ENCODE measurements at regions not wholly inside any gene's neighbourhood (a gene's known extent, or its start where the extent isn't known, plus 50 kb on each side); places are given as distances from the start of the nearest gene placed in this dataset.

- H3K9me3 ChIP-seq (ENCODE audit: low read length), result no peaks in the 10 kb centered on the region
- no peaks in the 10 kb centered on the region for H3F3A ChIP-seq (ENCODE audit: insufficient read depth, low read length, poor library complexity, severe bottlenecking)
- no peaks in the 10 kb centered on the region for H3K27me3 ChIP-seq (ENCODE audit: insufficient read depth, low read depth, low read length)
- no peak overlapping the region for H3K4me2 ChIP-seq (ENCODE audit: low read length)
- H3K36me3 ChIP-seq (ENCODE audit: insufficient read depth, low read length), result no peaks in the 10 kb centered on the region
- no peaks in the 10 kb centered on the region for H3K9me2 ChIP-seq (ENCODE audit: insufficient read depth, low read length)
- H2AFZ ChIP-seq (ENCODE audit: low read depth, low read length), result no peak overlapping the region
- H3K27ac ChIP-seq (ENCODE audit: low read length), result no peak overlapping the region
- H3K9ac ChIP-seq (ENCODE audit: low read length), result no peak overlapping the region
- H3K79me2 ChIP-seq (replicated peaks; ENCODE audit: insufficient read depth, low read length), result no peaks in the 10 kb centered on the region
- H3K4me3 ChIP-seq (ENCODE audit: low read length), result no peak overlapping the region
- H4K20me1 ChIP-seq (ENCODE audit: insufficient read depth), result no peaks in the 10 kb centered on the region
- TF ChIP-seq TAF1 (IDR thresholded peaks at IDR 0.05; ENCODE audit: low read depth), result no peak
- TF ChIP-seq EZH2 (IDR thresholded peaks at IDR 0.05; ENCODE audit: borderline replicate concordance, insufficient read depth, low read length, poor library complexity, severe bottlenecking), result no peak
- TF ChIP-seq EP300 (conservative IDR thresholded peaks at IDR 0.05; ENCODE audit: poor library complexity, severe bottlenecking), result no peak
- TF ChIP-seq REST (IDR thresholded peaks at IDR 0.05; ENCODE audit: borderline replicate concordance), result no peak
- no peak for TF ChIP-seq POLR2AphosphoS5 (IDR thresholded peaks at IDR 0.05)
- no peak for TF ChIP-seq SMC3 (conservative IDR thresholded peaks at IDR 0.05; ENCODE audit: poor library complexity)
Observed at GRCh38 chr3:102753901-102754300, 319.1 kb downstream of the ZPLD1 start.

GRCh38 chr3:102756706-102757105, 321.9 kb downstream of the ZPLD1 start:
- Histone ChIP-seq H2AFZ (ENCODE audit: low read depth, low read length) (no peak overlapping the region), H3K9me2 (ENCODE audit: insufficient read depth, low read length) (no peaks in the 10 kb centered on the region), H3K4me2 (ENCODE audit: low read length) (no peak overlapping the region), H3F3A (ENCODE audit: insufficient read depth, low read length, poor library complexity, severe bottlenecking) (no peaks in the 10 kb centered on the region), H3K79me2 (replicated peaks; ENCODE audit: insufficient read depth, low read length) (no peaks in the 10 kb centered on the region), H3K9me3 (ENCODE audit: low read length) (no peaks in the 10 kb centered on the region), H3K36me3 (ENCODE audit: insufficient read depth, low read length) (no peaks in the 10 kb centered on the region), H4K20me1 (ENCODE audit: insufficient read depth) (no peaks in the 10 kb centered on the region), H3K27me3 (ENCODE audit: insufficient read depth, low read depth, low read length) (no peaks in the 10 kb centered on the region), H3K4me3 (ENCODE audit: low read length) (no peak overlapping the region), H3K9ac (ENCODE audit: low read length) (no peak overlapping the region), H3K27ac (ENCODE audit: low read length) (no peak overlapping the region)
- no peak for TF ChIP-seq TAF1 (IDR thresholded peaks at IDR 0.05; ENCODE audit: low read depth)
- no peak for TF ChIP-seq SMC3 (conservative IDR thresholded peaks at IDR 0.05; ENCODE audit: poor library complexity)
- TF ChIP-seq POLR2AphosphoS5 (IDR thresholded peaks at IDR 0.05), result no peak
- no peak for TF ChIP-seq RAD21 (conservative IDR thresholded peaks at IDR 0.05)
- no peak for TF ChIP-seq EZH2 (IDR thresholded peaks at IDR 0.05; ENCODE audit: borderline replicate concordance, insufficient read depth, low read length, poor library complexity, severe bottlenecking)
- TF ChIP-seq MXI1 (conservative IDR thresholded peaks at IDR 0.05; ENCODE audit: poor library complexity, severe bottlenecking), result no peak
- no peak for TF ChIP-seq REST (IDR thresholded peaks at IDR 0.05; ENCODE audit: borderline replicate concordance)
- no peak for TF ChIP-seq CTCF (IDR thresholded peaks at IDR 0.05; ENCODE audit: poor library complexity, severe bottlenecking)
